HepG2 (cell line): ENCODE measurements at regions not wholly inside any gene's neighbourhood (a gene's known extent, or its start where the extent isn't known, plus 50 kb on each side); places are given as distances from the start of the nearest gene placed in this dataset.

Experiments
- HMG20A ChIP-seq: IDR thresholded peaks from 2 replicates; pipeline ENCODE4 v1.6.1; 2016; ENCODE audit warnings: borderline replicate concordance
- LCORL ChIP-seq, 2 experiments: fragments of 450-650 bp in 1 of 2; sonication (generic) in 1 of 2; formaldehyde crosslinking in 1 of 2; IDR thresholded peaks; 2 replicates each; pipeline versions ENCODE4 v1.5.0 to v1.6.1; 2017 to 2020; ENCODE audit warnings: antibody characterized with exemption in 1 of 2, missing genetic modification reagents in 1 of 2
- MTF2 ChIP-seq: sonication (generic); formaldehyde crosslinking; IDR thresholded peaks from 2 replicates; pipeline ENCODE4 v1.5.0; 2020; ENCODE audit warnings: missing genetic modification reagents, borderline replicate concordance
- NR2F1 ChIP-seq, 2 experiments: fragments of 450-650 bp in 1 of 2; formaldehyde crosslinking in 1 of 2; IDR thresholded peaks; 2 replicates each; pipeline versions ENCODE4 v1.5.0 to v1.6.1; 2016 to 2020; ENCODE audit warnings: mild to moderate bottlenecking in 1 of 2, missing compliant biosample characterization in 1 of 2, missing genetic modification reagents in 1 of 2, moderate library complexity in 1 of 2
- YEATS4 ChIP-seq: sonication (generic); formaldehyde crosslinking; IDR thresholded peaks from 2 replicates; pipeline ENCODE4 v1.4.0; 2020; ENCODE audit warnings: missing genetic modification reagents, borderline replicate concordance
- ZNF317 ChIP-seq: sonication (generic); formaldehyde crosslinking; IDR thresholded peaks from 2 replicates; pipeline ENCODE4 v1.5.0; 2020; ENCODE audit warnings: mild to moderate bottlenecking, missing genetic modification reagents
- ZNF550 ChIP-seq: sonication (generic); formaldehyde crosslinking; IDR thresholded peaks from 2 replicates; pipeline ENCODE4 v1.4.0; 2020; ENCODE audit warnings: mild to moderate bottlenecking, missing genetic modification reagents, borderline replicate concordance
- ZNF605 ChIP-seq: sonication (generic); formaldehyde crosslinking; IDR thresholded peaks from 2 replicates; pipeline ENCODE4 v1.8.0; 2022; ENCODE audit warnings: mild to moderate bottlenecking, missing genetic modification reagents
- ZNF792 ChIP-seq: IDR thresholded peaks from 2 replicates; pipeline ENCODE4 v1.6.1; 2016
- TF ChIP-seq, protein P1 (sequence below): sonication (generic); formaldehyde crosslinking; IDR thresholded peaks from 2 replicates; pipeline ENCODE4 v1.5.0; 2020; ENCODE audit warnings: mild to moderate bottlenecking, missing genetic modification reagents, borderline replicate concordance
- TF ChIP-seq, protein P2 (sequence below): sonication (generic); formaldehyde crosslinking; IDR thresholded peaks from 2 replicates; pipeline ENCODE4 v1.9.0; 2021; ENCODE audit warnings: missing genetic modification reagents, mild to moderate bottlenecking, borderline replicate concordance
- TF ChIP-seq, protein P3 (sequence below): sonication (generic); formaldehyde crosslinking; IDR thresholded peaks from 2 replicates; pipeline ENCODE4 v1.4.0; 2020; ENCODE audit warnings: missing genetic modification reagents
- TF ChIP-seq, protein P4 (sequence below): IDR thresholded peaks from 2 replicates; pipeline ENCODE4 v1.6.1; 2016; ENCODE audit warnings: low read depth, control low read depth

DNA sequence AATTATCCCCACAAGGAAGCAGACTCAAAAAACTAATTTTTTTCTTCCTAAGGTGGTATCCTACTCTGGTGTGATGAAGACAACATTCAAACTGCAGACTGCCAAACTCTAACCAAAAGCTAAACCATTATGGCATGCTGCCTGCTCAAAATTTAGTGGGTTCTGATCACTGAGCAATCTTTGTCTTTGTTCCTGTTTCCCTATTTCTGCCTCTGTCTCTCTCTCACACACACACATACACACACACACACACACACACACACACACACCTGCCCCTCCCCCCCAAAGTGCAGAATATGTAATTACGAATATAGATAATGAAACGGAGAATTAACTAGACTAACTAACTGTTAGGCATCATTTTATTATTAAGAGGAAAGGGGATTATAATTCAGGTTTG, 1278.6 kb downstream of the PCDH7 start (continued):
- TF ChIP-seq, protein P1, sequence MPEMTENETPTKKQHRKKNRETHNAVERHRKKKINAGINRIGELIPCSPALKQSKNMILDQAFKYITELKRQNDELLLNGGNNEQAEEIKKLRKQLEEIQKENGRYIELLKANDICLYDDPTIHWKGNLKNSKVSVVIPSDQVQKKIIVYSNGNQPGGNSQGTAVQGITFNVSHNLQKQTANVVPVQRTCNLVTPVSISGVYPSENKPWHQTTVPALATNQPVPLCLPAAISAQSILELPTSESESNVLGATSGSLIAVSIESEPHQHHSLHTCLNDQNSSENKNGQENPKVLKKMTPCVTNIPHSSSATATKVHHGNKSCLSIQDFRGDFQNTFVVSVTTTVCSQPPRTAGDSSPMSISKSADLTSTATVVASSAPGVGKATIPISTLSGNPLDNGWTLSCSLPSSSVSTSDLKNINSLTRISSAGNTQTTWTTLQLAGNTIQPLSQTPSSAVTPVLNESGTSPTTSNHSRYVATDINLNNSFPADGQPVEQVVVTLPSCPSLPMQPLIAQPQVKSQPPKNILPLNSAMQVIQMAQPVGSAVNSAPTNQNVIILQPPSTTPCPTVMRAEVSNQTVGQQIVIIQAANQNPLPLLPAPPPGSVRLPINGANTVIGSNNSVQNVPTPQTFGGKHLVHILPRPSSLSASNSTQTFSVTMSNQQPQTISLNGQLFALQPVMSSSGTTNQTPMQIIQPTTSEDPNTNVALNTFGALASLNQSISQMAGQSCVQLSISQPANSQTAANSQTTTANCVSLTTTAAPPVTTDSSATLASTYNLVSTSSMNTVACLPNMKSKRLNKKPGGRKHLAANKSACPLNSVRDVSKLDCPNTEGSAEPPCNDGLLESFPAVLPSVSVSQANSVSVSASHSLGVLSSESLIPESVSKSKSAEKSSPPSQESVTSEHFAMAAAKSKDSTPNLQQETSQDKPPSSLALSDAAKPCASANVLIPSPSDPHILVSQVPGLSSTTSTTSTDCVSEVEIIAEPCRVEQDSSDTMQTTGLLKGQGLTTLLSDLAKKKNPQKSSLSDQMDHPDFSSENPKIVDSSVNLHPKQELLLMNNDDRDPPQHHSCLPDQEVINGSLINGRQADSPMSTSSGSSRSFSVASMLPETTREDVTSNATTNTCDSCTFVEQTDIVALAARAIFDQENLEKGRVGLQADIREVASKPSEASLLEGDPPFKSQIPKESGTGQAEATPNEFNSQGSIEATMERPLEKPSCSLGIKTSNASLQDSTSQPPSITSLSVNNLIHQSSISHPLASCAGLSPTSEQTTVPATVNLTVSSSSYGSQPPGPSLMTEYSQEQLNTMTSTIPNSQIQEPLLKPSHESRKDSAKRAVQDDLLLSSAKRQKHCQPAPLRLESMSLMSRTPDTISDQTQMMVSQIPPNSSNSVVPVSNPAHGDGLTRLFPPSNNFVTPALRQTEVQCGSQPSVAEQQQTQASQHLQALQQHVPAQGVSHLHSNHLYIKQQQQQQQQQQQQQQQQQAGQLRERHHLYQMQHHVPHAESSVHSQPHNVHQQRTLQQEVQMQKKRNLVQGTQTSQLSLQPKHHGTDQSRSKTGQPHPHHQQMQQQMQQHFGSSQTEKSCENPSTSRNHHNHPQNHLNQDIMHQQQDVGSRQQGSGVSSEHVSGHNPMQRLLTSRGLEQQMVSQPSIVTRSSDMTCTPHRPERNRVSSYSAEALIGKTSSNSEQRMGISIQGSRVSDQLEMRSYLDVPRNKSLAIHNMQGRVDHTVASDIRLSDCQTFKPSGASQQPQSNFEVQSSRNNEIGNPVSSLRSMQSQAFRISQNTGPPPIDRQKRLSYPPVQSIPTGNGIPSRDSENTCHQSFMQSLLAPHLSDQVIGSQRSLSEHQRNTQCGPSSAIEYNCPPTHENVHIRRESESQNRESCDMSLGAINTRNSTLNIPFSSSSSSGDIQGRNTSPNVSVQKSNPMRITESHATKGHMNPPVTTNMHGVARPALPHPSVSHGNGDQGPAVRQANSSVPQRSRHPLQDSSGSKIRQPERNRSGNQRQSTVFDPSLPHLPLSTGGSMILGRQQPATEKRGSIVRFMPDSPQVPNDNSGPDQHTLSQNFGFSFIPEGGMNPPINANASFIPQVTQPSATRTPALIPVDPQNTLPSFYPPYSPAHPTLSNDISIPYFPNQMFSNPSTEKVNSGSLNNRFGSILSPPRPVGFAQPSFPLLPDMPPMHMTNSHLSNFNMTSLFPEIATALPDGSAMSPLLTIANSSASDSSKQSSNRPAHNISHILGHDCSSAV (CRISPR knock-in tag) = no peak
- no peak for TF ChIP-seq MTF2 (CRISPR knock-in tag)
- TF ChIP-seq YEATS4 (CRISPR knock-in tag) = no peak
- no peak for TF ChIP-seq ZNF317 (CRISPR knock-in tag)
- TF ChIP-seq, protein P2, sequence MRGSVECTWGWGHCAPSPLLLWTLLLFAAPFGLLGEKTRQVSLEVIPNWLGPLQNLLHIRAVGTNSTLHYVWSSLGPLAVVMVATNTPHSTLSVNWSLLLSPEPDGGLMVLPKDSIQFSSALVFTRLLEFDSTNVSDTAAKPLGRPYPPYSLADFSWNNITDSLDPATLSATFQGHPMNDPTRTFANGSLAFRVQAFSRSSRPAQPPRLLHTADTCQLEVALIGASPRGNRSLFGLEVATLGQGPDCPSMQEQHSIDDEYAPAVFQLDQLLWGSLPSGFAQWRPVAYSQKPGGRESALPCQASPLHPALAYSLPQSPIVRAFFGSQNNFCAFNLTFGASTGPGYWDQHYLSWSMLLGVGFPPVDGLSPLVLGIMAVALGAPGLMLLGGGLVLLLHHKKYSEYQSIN (CRISPR knock-in tag) = no peak
- no peak for TF ChIP-seq HMG20A (CRISPR knock-in tag)
- TF ChIP-seq, protein P3, sequence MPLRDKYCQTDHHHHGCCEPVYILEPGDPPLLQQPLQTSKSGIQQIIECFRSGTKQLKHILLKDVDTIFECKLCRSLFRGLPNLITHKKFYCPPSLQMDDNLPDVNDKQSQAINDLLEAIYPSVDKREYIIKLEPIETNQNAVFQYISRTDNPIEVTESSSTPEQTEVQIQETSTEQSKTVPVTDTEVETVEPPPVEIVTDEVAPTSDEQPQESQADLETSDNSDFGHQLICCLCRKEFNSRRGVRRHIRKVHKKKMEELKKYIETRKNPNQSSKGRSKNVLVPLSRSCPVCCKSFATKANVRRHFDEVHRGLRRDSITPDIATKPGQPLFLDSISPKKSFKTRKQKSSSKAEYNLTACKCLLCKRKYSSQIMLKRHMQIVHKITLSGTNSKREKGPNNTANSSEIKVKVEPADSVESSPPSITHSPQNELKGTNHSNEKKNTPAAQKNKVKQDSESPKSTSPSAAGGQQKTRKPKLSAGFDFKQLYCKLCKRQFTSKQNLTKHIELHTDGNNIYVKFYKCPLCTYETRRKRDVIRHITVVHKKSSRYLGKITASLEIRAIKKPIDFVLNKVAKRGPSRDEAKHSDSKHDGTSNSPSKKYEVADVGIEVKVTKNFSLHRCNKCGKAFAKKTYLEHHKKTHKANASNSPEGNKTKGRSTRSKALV (CRISPR knock-in tag) = no peak
- no peak for TF ChIP-seq LCORL (IDR thresholded peaks at IDR 0.05)
- TF ChIP-seq LCORL (CRISPR knock-in tag; IDR thresholded peaks at IDR 0.05) = no peak
- no peak for TF ChIP-seq ZNF792 (CRISPR knock-in tag)
- TF ChIP-seq ZNF550 (CRISPR knock-in tag) = no peak
- no peak for TF ChIP-seq NR2F1 (CRISPR knock-in tag; IDR thresholded peaks at IDR 0.05)
- TF ChIP-seq ZNF605 (CRISPR knock-in tag) = no peak
- TF ChIP-seq, protein P4, sequence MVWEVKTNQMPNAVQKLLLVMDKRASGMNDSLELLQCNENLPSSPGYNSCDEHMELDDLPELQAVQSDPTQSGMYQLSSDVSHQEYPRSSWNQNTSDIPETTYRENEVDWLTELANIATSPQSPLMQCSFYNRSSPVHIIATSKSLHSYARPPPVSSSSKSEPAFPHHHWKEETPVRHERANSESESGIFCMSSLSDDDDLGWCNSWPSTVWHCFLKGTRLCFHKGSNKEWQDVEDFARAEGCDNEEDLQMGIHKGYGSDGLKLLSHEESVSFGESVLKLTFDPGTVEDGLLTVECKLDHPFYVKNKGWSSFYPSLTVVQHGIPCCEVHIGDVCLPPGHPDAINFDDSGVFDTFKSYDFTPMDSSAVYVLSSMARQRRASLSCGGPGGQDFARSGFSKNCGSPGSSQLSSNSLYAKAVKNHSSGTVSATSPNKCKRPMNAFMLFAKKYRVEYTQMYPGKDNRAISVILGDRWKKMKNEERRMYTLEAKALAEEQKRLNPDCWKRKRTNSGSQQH (CRISPR knock-in tag) = no peak
- TF ChIP-seq, all 625 proteins: peak for 0
